HepG2 (cell line): ENCODE measurements at regions not wholly inside any gene's neighbourhood (a gene's known extent, or its start where the extent isn't known, plus 50 kb on each side); places are given as distances from the start of the nearest gene placed in this dataset.

ENCODE experiments used
- ATAC-seq: fragments of 200-7000 bp; cut with Tn5 transposase; 3 replicates; pipeline ENCODE4 v1.9.1; 2020; ENCODE audit warnings: mild to moderate bottlenecking, moderate library complexity
- BruUV-seq: library from RNA; stranded (reverse); fragments of 400-500 nt; replicated peaks from 2 replicates; lab custom pipeline; 2021; lab: Mats Ljungman, UMichigan
- CTCF ChIA-PET: fragments of 300-600 bp; formaldehyde crosslinking; extraction: SDS; loops from one replicate; lab custom pipeline; 2021; ENCODE audit warnings: low total read pairs, inconsistent platforms, low intra/inter-chr PET ratio; lab: Yijun Ruan, JAX
- POLR2A ChIA-PET: fragments of 350-600 bp; sonication (Branson Sonifier 250); formaldehyde crosslinking; loops from one replicate; lab custom pipeline; 2020; ENCODE audit warnings: antibody characterized with exemption, inconsistent platforms; lab: Yijun Ruan, JAX
- DNase-seq: peaks from one replicate; pipeline ENCODE4 v3.0.0-alpha.2; 2015; ENCODE audit warnings: low spot score
- FAIRE-seq: peaks from 3 replicates; lab custom pipeline; 2011; peaks lifted over from hg19 to GRCh38; lab: Jason Lieb, UNC
- H2AFZ ChIP-seq: one replicate; pipeline ENCODE4 v1.6.1; 2011; ENCODE audit warnings: low read length, inconsistent platforms
- H3K27ac ChIP-seq: fragments of 300-600 bp; 3 replicates; pipeline ENCODE4 v1.8.0; 2011; ENCODE audit warnings: mixed run types, mild to moderate bottlenecking, mixed read lengths, low read length, inconsistent platforms; ENCODE audit not compliant: insufficient read depth; ENCODE audit errors: extremely low read length
- H3K27me3 ChIP-seq, 2 experiments: fragments of 200-600 bp in 1 of 2; 2 replicates in 1 of 2; 3 replicates in 1 of 2; pipeline versions ENCODE4 v1.6.0 to v1.8.0; 2011; ENCODE audit warnings: low read length in 2 of 2, mild to moderate bottlenecking in 2 of 2, moderate library complexity in 2 of 2, inconsistent platforms in 1 of 2; ENCODE audit not compliant: insufficient read depth in 2 of 2, control insufficient read depth in 1 of 2
- H3K36me3 ChIP-seq, 2 experiments: fragments of 200-600 bp in 1 of 2; replicated peaks in 1 of 2; 2 replicates in 1 of 2; 3 replicates in 1 of 2; pipeline versions ENCODE4 v1.5.1 to v1.8.0; 2011; ENCODE audit warnings: low read length in 2 of 2, inconsistent platforms in 1 of 2; ENCODE audit not compliant: insufficient read depth in 2 of 2, control insufficient read depth in 1 of 2
- H3K4me1 ChIP-seq: 2 replicates; pipeline ENCODE4 v1.5.1; 2012; ENCODE audit warnings: low read length, inconsistent platforms; ENCODE audit not compliant: insufficient read depth
- H3K4me2 ChIP-seq: 2 replicates; pipeline ENCODE4 v1.6.0; 2011; ENCODE audit warnings: low read depth, low read length, inconsistent platforms
- H3K4me3 ChIP-seq, 3 experiments: fragments of 200-600 bp in 1 of 3; sonication (generic), shearing (Covaris generic) in 1 of 3; replicated peaks in 1 of 3; 2 replicates each; pipeline ENCODE4 v1.5.1; 2011 to 2016; ENCODE audit warnings: low read length in 3 of 3, inconsistent platforms in 2 of 3, low read depth in 2 of 3, mild to moderate bottlenecking in 2 of 3, control low read depth in 1 of 3, mixed read lengths in 1 of 3; ENCODE audit not compliant: insufficient read depth in 1 of 3
- H3K79me2 ChIP-seq: one replicate; pipeline ENCODE4 v1.6.1; 2011; ENCODE audit warnings: low read length, inconsistent platforms; ENCODE audit not compliant: insufficient read depth
- H3K9ac ChIP-seq: 2 replicates; pipeline ENCODE4 v1.6.0; 2011; ENCODE audit warnings: mild to moderate bottlenecking, low read depth, low read length, inconsistent platforms; ENCODE audit not compliant: insufficient read depth
- H3K9me3 ChIP-seq: 2 replicates; pipeline ENCODE4 v1.5.1; 2012; ENCODE audit warnings: mild to moderate bottlenecking, low read length
- H4K20me1 ChIP-seq: 2 replicates; pipeline ENCODE4 v1.6.0; 2011; ENCODE audit warnings: inconsistent platforms, mild to moderate bottlenecking, low read length, moderate library complexity; ENCODE audit not compliant: insufficient read depth
- CREB1 ChIP-seq, 2 experiments: fragments of 450-650 bp in 1 of 2; IDR thresholded peaks; 2 replicates each; pipeline ENCODE4 v1.6.1; 2016 to 2017; ENCODE audit warnings: control low read depth in 1 of 2, mild to moderate bottlenecking in 1 of 2, missing compliant biosample characterization in 1 of 2, missing genetic modification characterization in 1 of 2
- FLYWCH1 ChIP-seq: sonication (generic); formaldehyde crosslinking; IDR thresholded peaks from 2 replicates; pipeline ENCODE4 v1.8.1; 2023; ENCODE audit warnings: mild to moderate bottlenecking, missing genetic modification reagents
- HOXA9 ChIP-seq: sonication (generic); formaldehyde crosslinking; IDR thresholded peaks from 2 replicates; pipeline ENCODE4 v1.8.1; 2022; ENCODE audit warnings: missing genetic modification reagents, mild to moderate bottlenecking, moderate library complexity, borderline replicate concordance
- NCOA1 ChIP-seq: sonication (generic); formaldehyde crosslinking; IDR thresholded peaks from 2 replicates; pipeline ENCODE4 v1.9.0; 2021; ENCODE audit warnings: missing genetic modification reagents
- SNRNP70 ChIP-seq: fragments of 200-400 bp; formaldehyde crosslinking; IDR thresholded peaks from 2 replicates; pipeline ENCODE4 v1.6.1; 2017; ENCODE audit warnings: mild to moderate bottlenecking, low read depth, low read length, moderate library complexity
- ZFP36 ChIP-seq: fragments of 150-350 bp; IDR thresholded peaks from 2 replicates; pipeline ENCODE4 v1.6.1; 2018; ENCODE audit warnings: borderline replicate concordance, low read length, low read depth; ENCODE audit not compliant: partially characterized antibody
- ZFY ChIP-seq: sonication (generic); formaldehyde crosslinking; IDR thresholded peaks from 2 replicates; pipeline ENCODE4 v1.4.0; 2020; ENCODE audit warnings: missing genetic modification reagents
- ZNF205 ChIP-seq: IDR thresholded peaks from 2 replicates; pipeline ENCODE4 v1.6.1; 2018; ENCODE audit warnings: missing biosample characterization, missing genetic modification reagents
- ZNF317 ChIP-seq: sonication (generic); formaldehyde crosslinking; IDR thresholded peaks from 2 replicates; pipeline ENCODE4 v1.5.0; 2020; ENCODE audit warnings: mild to moderate bottlenecking, missing genetic modification reagents
- ZNF616 ChIP-seq: sonication (generic); formaldehyde crosslinking; IDR thresholded peaks from 2 replicates; pipeline ENCODE4 v1.5.0; 2020; ENCODE audit warnings: low read depth, mild to moderate bottlenecking, missing genetic modification reagents
- WGBS: methylation state at CpG from one replicate; pipeline ENCODE4 v1.1.6; 2017; ENCODE audit warnings: low lambda C conversion rate; 5-methylcytosine and 5-hydroxymethylcytosine counted together
- in situ Hi-C: cut with HindIII; loops from 2 replicates; pipeline ENCODE4 v1.10.0; 2017; ENCODE audit warnings: low pct_unique_long_range_greater_than_20kb; ENCODE audit not compliant: extremely low pct_ligation_motif_present
- intact Hi-C: fragments of 100-400 bp; cut with micrococcal nuclease; formaldehyde crosslinking; loops from one replicate; pipeline ENCODE4 v1.10.0; 2022; ENCODE audit not compliant: unreplicated experiment
- TF ChIP-seq, protein P1 (sequence below): sonication (generic); formaldehyde crosslinking; conservative IDR thresholded peaks from 2 replicates; pipeline ENCODE4 v1.8.0; 2022; ENCODE audit warnings: missing genetic modification reagents
- TF ChIP-seq, protein P2 (sequence below): sonication (generic); formaldehyde crosslinking; IDR thresholded peaks from 2 replicates; pipeline ENCODE4 v1.9.0; 2021; ENCODE audit warnings: missing genetic modification reagents, borderline replicate concordance

DNA sequence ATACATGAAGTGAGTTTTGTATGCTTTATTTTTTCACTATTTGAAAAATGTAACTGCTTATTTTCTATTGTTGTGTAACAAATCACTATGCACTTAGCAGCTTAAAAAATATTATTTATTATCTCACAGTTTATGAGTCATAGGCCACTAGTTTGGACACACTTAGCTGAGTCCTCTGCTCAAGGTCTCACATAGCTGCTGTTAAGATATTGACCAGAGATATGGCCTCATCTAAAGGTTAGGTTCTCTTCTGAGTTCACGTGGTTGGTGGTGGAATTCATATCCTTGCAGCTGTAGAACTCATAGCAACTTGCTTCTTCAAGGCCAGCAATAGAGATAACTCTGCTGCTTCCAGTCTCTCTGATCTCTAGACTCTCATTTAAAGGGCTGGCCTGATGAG is 534.4 kb downstream of the SPRY1 start:
- intact Hi-C loops = no loop called here
- Histone ChIP-seq H3K4me2 (no peak overlapping the region), H3K27ac (no peak overlapping the region)
- TF ChIP-seq, protein P1, sequence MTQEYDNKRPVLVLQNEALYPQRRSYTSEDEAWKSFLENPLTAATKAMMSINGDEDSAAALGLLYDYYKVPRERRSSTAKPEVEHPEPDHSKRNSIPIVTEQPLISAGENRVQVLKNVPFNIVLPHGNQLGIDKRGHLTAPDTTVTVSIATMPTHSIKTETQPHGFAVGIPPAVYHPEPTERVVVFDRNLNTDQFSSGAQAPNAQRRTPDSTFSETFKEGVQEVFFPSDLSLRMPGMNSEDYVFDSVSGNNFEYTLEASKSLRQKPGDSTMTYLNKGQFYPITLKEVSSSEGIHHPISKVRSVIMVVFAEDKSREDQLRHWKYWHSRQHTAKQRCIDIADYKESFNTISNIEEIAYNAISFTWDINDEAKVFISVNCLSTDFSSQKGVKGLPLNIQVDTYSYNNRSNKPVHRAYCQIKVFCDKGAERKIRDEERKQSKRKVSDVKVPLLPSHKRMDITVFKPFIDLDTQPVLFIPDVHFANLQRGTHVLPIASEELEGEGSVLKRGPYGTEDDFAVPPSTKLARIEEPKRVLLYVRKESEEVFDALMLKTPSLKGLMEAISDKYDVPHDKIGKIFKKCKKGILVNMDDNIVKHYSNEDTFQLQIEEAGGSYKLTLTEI (CRISPR knock-in tag) = no peak
- no peak for TF ChIP-seq NCOA1 (CRISPR knock-in tag)
- TF ChIP-seq SNRNP70 = no peak
- peak; percentile 15; the same call in 1 of the 2 replicates for TF ChIP-seq ZNF317 (CRISPR knock-in tag)
- no peak for TF ChIP-seq HOXA9
- TF ChIP-seq, all 625 proteins: peak for 1
- WGBS = 23% methylated on average over 1 of the region's 1 CpG
- ATAC-seq (no peak), DNase-seq (peak; percentile 10), FAIRE-seq (no peak)
- Histone ChIP-seq H3K27me3 (no peaks in the 10 kb centered on the region), H3K4me3 (no peak overlapping the region), H3K36me3 (no peaks in the 10 kb centered on the region), H4K20me1 (no peaks in the 10 kb centered on the region), H3K9me3 (no peaks in the 10 kb centered on the region), H3K9ac (no peak overlapping the region), H2AFZ (no peak overlapping the region), H3K4me1 (no peaks in the 10 kb centered on the region), H3K79me2 (no peaks in the 10 kb centered on the region)
- ChIA-PET POLR2A (no interaction called here), CTCF (no interaction called here)
- in situ Hi-C loops = no loop called here
- BruUV-seq = no TSS peak

DNA sequence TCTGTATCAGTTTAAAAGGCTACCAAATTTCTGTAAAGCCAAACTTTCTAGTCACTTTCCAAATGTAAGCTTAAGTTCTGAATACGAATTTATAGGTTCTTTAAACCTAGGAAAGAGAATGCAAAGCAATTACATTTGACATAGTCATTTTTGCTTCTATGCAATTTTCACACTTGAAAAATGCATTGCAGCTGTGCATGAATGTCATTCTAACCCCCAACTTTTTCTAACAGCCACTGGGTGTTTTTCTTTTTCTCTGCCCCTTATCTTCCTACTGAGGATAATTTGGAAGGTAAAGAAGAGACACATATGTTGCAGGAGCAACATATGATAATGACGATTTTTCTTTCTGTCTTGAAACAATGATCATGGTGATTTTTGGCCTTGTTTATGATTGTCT is 537.5 kb downstream of the SPRY1 start:
- intact Hi-C loops (no loop called here), in situ Hi-C loops (no loop called here)
- H3K4me3 ChIP-seq = no peak overlapping the region
- no peak overlapping the region for H2AFZ ChIP-seq
- H3K9ac ChIP-seq = no peak overlapping the region
- no peak overlapping the region for H3K4me2 ChIP-seq
- DNase-seq = no peak
- H3K4me1 ChIP-seq = no peaks in the 10 kb centered on the region
- BruUV-seq = no TSS peak
- 15% methylated on average over 2 of the region's 2 CpGs for WGBS
- ChIA-PET POLR2A (no interaction called here), CTCF (no interaction called here)
- no peaks in the 10 kb centered on the region for H3K36me3 ChIP-seq
- H3K79me2 ChIP-seq = no peaks in the 10 kb centered on the region
- no peak for FAIRE-seq
- no peaks in the 10 kb centered on the region for H4K20me1 ChIP-seq
- no peak for ATAC-seq
- no peaks in the 10 kb centered on the region for H3K9me3 ChIP-seq
- H3K27ac ChIP-seq = no peak overlapping the region
- H3K27me3 ChIP-seq = no peaks in the 10 kb centered on the region
- TF ChIP-seq CREB1 (IDR thresholded peaks at IDR 0.05) (no peak), CREB1 (CRISPR knock-in tag; IDR thresholded peaks at IDR 0.05) (no peak), FLYWCH1 (no peak), ZNF616 (CRISPR knock-in tag) (no peak), ZNF205 (CRISPR knock-in tag) (no peak), ZFP36 (no peak), ZFY (CRISPR knock-in tag) (no peak)
- TF ChIP-seq, protein P2, sequence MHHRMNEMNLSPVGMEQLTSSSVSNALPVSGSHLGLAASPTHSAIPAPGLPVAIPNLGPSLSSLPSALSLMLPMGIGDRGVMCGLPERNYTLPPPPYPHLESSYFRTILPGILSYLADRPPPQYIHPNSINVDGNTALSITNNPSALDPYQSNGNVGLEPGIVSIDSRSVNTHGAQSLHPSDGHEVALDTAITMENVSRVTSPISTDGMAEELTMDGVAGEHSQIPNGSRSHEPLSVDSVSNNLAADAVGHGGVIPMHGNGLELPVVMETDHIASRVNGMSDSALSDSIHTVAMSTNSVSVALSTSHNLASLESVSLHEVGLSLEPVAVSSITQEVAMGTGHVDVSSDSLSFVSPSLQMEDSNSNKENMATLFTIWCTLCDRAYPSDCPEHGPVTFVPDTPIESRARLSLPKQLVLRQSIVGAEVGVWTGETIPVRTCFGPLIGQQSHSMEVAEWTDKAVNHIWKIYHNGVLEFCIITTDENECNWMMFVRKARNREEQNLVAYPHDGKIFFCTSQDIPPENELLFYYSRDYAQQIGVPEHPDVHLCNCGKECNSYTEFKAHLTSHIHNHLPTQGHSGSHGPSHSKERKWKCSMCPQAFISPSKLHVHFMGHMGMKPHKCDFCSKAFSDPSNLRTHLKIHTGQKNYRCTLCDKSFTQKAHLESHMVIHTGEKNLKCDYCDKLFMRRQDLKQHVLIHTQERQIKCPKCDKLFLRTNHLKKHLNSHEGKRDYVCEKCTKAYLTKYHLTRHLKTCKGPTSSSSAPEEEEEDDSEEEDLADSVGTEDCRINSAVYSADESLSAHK (CRISPR knock-in tag) = no peak
